Activated naive CD8-positive, alpha-beta T cell treated with anti-CD3 and anti-CD28 coated beads, Interleukin-2, amount 50 U/mL, for 24 hours (primary cell): ENCODE measurements at regions not wholly inside any gene's neighbourhood (a gene's known extent, or its start where the extent isn't known, plus 50 kb on each side); places are given as distances from the start of the nearest gene placed in this dataset.

ENCODE experiments used
- ATAC-seq: fragments of 150-1000 bp; cut with Tn5 transposase; one replicate; pipeline ENCODE4 v1.10.0; 2021
- DNase-seq: peaks from one replicate; pipeline ENCODE4 v3.0.0; 2021
- H3K27ac Mint-ChIP-seq: one replicate; pipeline ENCODE4 v1.8.0; 2021; ENCODE audit warnings: mild to moderate bottlenecking, mixed read lengths
- H3K27me3 Mint-ChIP-seq: one replicate; pipeline ENCODE4 v1.8.0; 2021; ENCODE audit warnings: mixed read lengths
- H3K36me3 Mint-ChIP-seq: one replicate; pipeline ENCODE4 v1.8.0; 2021; ENCODE audit warnings: low read depth, mixed read lengths
- H3K4me1 Mint-ChIP-seq: one replicate; pipeline ENCODE4 v1.8.0; 2021; ENCODE audit warnings: mixed read lengths
- H3K4me3 Mint-ChIP-seq: one replicate; pipeline ENCODE4 v1.8.0; 2021; ENCODE audit warnings: mild to moderate bottlenecking, moderate library complexity, mixed read lengths
- H3K9me3 Mint-ChIP-seq: one replicate; pipeline ENCODE4 v1.8.0; 2021; ENCODE audit warnings: mixed read lengths

DNA sequence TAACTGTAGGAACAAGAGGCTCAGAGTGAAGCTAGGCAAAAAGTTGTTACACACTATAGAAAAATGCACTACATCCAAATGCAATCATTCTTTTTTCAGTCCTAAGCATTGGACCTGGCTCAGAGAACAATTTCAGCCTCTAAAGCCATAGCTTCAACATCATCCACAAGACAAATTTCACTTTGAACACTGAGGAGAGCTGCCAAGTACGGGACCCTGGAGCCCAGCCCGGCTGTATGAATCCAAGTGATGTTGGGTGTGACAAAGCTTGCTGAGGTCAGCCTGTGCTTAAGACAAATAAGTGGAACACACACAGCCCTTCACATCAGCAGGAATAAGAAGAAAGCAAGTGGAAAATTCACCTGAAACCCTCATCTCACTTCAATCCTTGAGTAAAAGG lies 233.1 kb upstream of the PFKP start:
- Mint-ChIP-seq H3K27ac (no peak overlapping the region), H3K4me3 (no peak overlapping the region), H3K4me1 (no peaks in the 10 kb centered on the region), H3K9me3 (no peaks in the 10 kb centered on the region), H3K27me3 (peaks cover 25% of the 10 kb centered on the region), H3K36me3 (no peaks in the 10 kb centered on the region)
- no peak for DNase-seq
- ATAC-seq: no peak

DNA sequence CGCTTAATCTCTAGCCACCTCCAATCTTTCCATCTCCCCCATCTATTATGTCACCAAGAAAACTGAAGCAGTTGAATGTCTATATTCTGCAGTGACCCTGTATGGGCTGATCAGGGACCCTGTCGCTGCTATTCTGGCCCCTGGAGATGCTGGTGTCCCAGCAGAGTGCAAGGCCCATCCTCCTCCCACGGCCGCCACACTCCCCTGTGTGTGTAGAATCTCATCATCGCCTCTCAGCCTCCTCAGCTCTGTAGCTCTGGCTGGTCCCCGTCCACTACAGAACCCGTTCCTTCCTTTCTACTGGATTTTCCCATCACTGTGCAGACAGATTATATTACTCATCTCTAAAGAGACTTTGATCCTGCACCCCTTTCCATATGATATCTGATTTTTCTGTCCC lies 235.8 kb upstream of the PFKP start:
- Mint-ChIP-seq H3K27ac (no peak overlapping the region), H3K36me3 (no peaks in the 10 kb centered on the region), H3K9me3 (no peaks in the 10 kb centered on the region), H3K27me3 (peaks cover 14% of the 10 kb centered on the region), H3K4me1 (no peaks in the 10 kb centered on the region), H3K4me3 (no peak overlapping the region)
- DNase-seq: no peak
- ATAC-seq: no peak

DNA sequence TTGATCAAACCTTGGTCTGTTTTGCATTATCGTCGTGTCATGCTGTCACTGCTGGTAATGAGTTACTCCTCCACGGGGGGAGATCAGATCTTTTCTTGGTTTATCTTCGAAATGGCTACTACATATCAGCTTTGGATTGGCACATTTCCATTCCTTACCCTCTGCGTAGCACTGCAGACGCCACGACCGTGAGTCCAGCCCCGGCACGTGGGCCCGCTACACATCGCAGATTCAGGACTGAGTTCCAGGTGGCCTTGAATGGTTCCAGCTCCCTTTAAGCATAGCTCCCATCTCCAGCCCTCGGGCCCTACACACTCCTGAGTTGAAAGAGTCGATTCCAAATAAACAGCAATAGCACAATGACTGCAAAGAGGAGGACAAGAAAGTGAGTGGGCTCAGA lies 238.6 kb upstream of the PFKP start:
- H3K4me1 Mint-ChIP-seq: no peaks in the 10 kb centered on the region
- H3K4me3 Mint-ChIP-seq: no peak overlapping the region
- ATAC-seq: no peak
- H3K27ac Mint-ChIP-seq: no peak overlapping the region
- H3K27me3 Mint-ChIP-seq: peaks cover 11% of the 10 kb centered on the region
- H3K9me3 Mint-ChIP-seq: no peaks in the 10 kb centered on the region
- no peaks in the 10 kb centered on the region for H3K36me3 Mint-ChIP-seq
- DNase-seq: no peak

DNA sequence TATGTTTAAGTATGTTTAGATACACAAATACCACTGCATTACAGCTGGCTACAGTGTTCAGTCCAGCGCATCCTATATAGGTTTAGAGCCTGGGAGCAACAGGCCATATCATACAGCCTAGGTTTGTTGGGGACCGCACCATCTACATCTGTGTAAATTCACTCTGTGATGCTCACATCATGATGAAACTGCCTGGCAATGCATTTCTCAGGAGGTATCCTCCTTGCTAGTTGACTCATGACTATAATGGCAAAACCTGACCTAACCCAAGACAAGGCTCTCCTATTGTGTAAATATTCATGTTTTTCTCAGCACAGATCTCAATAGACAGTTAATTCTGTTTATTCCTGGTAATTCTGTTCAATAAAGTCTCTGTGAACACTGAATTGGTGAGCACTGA lies 240.7 kb upstream of the PFKP start:
- Mint-ChIP-seq H3K36me3 (no peaks in the 10 kb centered on the region), H3K4me1 (no peaks in the 10 kb centered on the region), H3K27me3 (peaks cover 6% of the 10 kb centered on the region), H3K9me3 (no peaks in the 10 kb centered on the region), H3K4me3 (no peak overlapping the region), H3K27ac (no peak overlapping the region)
- ATAC-seq: no peak
- no peak for DNase-seq

DNA sequence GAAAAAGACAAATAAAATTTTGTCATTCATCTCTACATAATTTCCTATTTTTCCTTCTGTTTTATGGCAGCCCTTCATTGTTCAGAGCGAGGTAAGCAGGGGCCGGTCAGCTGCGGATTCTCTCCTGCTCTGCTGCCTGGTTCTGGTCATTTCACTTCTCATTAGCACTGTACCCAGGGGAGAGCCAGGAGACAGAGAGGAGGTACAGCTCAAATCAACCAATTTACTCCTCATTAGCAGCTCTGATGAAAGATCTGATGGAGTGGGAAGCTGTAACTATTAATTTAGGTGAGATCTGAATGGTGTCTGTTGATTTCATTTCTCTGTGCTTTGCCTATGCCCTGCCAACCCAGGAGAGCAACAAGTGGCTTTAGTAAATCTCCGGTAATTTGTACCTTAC lies 241.5 kb upstream of the PFKP start:
- no peak overlapping the region for H3K27ac Mint-ChIP-seq
- DNase-seq: no peak
- ATAC-seq: no peak
- no peaks in the 10 kb centered on the region for H3K4me1 Mint-ChIP-seq
- no peak overlapping the region for H3K4me3 Mint-ChIP-seq
- H3K9me3 Mint-ChIP-seq: no peaks in the 10 kb centered on the region
- peaks cover 2% of the 10 kb centered on the region for H3K27me3 Mint-ChIP-seq
- no peaks in the 10 kb centered on the region for H3K36me3 Mint-ChIP-seq

DNA sequence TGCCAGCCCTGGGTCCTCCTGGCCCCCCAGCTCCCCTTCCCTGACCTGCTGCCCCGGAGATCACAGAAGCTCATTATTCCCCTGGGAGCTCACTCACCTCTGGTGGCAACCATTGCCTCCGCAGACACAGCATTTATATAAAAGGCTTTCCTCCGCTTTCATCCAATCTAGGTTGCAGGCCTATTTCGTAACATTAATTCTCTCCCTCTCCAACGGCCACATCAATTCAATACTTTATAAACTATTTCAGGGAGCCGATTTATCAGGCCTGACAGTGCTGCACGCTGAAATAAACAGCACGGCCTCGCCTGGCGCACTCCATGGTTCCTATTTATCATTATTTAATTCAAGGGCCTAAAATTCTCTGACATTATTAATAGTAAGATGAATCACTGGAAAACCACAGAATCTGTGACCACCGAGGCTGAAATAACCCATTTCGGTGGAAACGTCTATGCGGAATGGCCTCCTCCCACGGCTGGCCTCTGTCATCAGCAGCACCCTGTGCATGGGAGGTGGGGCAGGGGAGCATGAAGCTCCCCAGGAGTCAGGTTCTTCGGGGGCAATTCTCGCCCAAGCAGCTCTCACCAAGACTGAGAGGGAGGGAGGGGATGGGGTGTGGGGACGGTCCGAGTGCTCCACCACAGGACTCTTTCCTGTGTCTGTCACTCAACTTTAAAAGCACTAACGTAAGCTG lies 249.3 kb upstream of the PFKP start:
- no peak for ATAC-seq
- Mint-ChIP-seq H3K4me3 (no peak overlapping the region), H3K4me1 (no peaks in the 10 kb centered on the region), H3K9me3 (no peaks in the 10 kb centered on the region), H3K27ac (no peak overlapping the region), H3K36me3 (no peaks in the 10 kb centered on the region), H3K27me3 (peaks cover 2% of the 10 kb centered on the region)
- no peak for DNase-seq

DNA sequence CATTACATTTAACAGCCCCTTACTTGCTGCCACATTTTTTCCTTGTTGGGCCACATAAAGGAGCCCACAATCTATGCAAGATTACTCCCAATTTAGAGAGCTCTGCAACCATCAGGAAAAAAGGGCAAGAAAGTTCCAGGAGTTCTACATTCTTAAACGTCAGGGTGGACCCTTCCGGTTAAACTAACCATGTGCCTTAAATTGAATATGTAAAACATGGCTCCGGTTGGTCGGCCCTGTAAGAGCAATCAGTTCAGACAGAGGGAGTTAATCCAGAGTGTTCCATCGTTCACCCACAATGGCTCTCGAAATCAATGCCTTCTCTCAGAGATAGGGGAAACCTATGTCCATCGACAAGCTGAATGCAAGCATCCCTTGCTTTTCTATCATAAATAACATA lies 253.7 kb upstream of the PFKP start:
- ATAC-seq (no peak), DNase-seq (no peak)
- Mint-ChIP-seq H3K27me3 (peaks cover 6% of the 10 kb centered on the region), H3K27ac (no peak overlapping the region), H3K36me3 (peaks cover 2% of the 10 kb centered on the region), H3K4me3 (no peak overlapping the region), H3K4me1 (no peaks in the 10 kb centered on the region), H3K9me3 (peaks cover 4% of the 10 kb centered on the region)

DNA sequence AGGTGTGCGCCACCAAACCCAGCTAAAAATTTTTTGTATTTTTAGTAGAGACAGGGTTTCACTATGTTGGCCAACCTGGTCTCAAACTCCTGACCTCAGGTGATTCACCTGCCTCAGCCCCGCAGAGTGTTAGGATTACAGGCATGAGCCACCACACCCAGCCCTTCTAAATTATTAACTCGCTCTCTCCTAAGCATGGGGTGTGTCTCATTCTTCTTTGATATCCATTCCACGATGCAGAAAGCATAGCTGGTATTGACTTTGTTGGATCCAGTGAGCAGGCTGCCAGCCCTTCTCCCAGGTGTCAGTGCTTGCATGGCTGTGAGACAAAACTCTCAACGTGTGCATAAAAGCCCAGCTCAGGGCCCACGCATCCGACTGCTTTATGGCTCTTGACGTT lies 254.1 kb upstream of the PFKP start:
- Mint-ChIP-seq H3K4me1 (no peaks in the 10 kb centered on the region), H3K4me3 (no peak overlapping the region), H3K36me3 (peaks cover 2% of the 10 kb centered on the region), H3K27ac (no peak overlapping the region), H3K27me3 (peaks cover 6% of the 10 kb centered on the region), H3K9me3 (peaks cover 4% of the 10 kb centered on the region)
- DNase-seq (no peak), ATAC-seq (no peak)

DNA sequence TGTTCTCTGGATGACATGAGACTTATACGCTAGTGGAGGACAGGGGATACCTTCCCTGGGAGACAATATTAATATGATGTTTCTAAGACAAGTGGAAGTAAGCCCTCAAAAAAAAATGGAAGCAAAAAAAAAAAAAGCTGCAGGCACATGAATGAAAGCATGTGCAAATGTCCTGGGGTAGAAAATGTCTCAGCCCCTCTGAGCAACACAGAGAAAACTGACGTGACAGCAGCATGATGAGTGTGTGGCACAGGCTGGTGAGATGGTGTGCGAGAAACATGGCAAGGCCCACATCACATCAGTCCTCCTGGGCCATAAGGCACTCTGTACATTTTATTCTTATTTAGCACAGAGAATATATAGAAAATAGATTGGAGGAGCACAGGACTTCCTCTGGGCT lies 254.7 kb upstream of the PFKP start:
- Mint-ChIP-seq H3K4me1 (no peaks in the 10 kb centered on the region), H3K36me3 (peaks cover 2% of the 10 kb centered on the region), H3K27ac (no peak overlapping the region), H3K27me3 (peaks cover 4% of the 10 kb centered on the region), H3K9me3 (peaks cover 4% of the 10 kb centered on the region), H3K4me3 (no peak overlapping the region)
- no peak for ATAC-seq
- DNase-seq: no peak

DNA sequence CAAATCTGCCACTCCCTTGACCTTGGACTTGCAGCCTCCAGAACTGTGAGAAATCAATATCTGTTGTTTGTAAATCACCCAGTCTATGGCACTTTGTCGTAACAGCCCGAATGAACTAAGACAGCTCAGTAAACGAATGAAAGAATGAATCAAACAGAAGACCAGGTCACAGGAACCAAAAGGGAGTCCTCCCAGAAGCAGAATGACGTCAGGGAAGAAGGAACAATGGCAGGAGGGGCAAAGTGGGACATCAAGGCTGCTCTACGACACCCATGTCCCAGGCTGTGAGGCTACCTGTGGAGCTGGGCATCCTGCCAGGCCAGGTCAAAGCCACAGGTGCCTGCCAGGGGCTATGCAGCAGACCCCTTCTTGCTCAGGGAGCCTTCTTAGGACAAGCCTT lies 267.2 kb upstream of the PFKP start:
- no peak for ATAC-seq
- Mint-ChIP-seq H3K4me1 (no peaks in the 10 kb centered on the region), H3K4me3 (no peak overlapping the region), H3K27me3 (peaks cover 11% of the 10 kb centered on the region), H3K27ac (no peak overlapping the region), H3K9me3 (peaks cover 5% of the 10 kb centered on the region), H3K36me3 (no peaks in the 10 kb centered on the region)
- no peak for DNase-seq

DNA sequence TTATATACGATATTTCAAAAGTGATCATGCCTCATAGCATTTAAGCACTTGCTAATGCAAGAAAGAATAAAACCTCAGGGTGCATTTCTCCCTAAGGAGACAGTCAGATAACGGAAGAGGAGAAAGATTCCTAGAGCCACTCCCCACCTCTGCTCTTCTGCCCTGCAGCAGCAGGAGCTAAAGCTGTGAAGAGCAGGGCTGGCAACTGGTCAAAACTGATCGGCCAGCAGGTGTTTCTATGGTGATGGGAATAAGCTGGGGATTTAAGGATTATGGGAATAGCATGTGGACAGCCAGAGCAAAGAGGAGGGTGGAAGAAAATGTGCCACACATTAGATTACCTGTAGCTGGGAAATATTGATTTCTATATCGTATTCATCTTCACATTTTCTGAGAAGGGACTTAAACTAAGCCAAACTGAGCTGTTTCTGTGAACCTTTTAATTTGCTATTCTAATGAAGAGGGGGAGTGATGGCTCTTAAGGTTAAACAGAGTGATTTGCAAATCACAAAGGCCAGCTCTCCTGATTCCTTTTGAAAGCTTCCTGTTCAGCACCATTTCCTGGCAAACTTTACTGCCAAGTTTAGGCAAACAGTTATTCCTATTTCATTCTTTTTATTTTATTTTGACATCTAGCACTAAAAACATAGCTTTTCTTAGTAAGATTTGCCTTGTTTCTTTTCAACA lies 268.9 kb upstream of the PFKP start:
- no peaks in the 10 kb centered on the region for H3K36me3 Mint-ChIP-seq
- H3K9me3 Mint-ChIP-seq: peaks cover 12% of the 10 kb centered on the region
- DNase-seq: no peak
- ATAC-seq: no peak
- no peak overlapping the region for H3K27ac Mint-ChIP-seq
- H3K4me1 Mint-ChIP-seq: no peaks in the 10 kb centered on the region
- no peak overlapping the region for H3K4me3 Mint-ChIP-seq
- H3K27me3 Mint-ChIP-seq: peaks cover 18% of the 10 kb centered on the region

DNA sequence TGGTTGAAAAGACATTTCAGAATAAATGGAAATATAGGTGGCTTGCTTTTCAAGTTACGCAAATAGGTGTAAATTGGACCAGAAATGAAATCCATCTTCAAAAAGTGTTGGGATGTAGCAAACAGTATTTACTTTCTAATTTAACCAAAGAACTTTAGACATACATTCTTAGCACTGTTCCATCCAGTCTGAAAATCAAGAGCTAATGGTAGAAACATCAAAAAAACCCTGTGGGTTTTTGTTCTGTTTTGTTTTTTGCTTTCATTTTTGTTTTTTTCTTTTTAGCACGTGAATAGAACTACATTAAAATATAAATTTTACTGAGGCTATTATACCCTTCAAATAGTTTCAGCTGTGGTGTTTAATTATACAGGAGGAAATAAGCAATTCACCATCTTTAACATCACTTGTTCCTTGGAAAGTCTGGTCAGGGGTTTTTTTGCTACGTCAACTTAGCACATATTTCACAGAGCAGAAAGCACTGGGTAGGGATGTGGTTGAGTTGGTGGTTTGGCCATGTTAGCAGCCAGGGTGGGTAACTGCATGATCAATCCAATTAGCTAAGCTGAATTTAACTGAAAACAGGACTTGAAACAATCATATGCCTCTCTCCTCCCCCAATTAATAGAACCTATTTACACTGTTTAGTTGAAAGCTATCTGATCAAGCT lies 275.4 kb upstream of the PFKP start:
- ATAC-seq (peak; percentile 90), DNase-seq (peak; percentile 23)
- H3K4me1 Mint-ChIP-seq: peaks cover 20% of the 10 kb centered on the region
- no peak overlapping the region for H3K4me3 Mint-ChIP-seq
- peaks cover 13% of the 10 kb centered on the region for H3K9me3 Mint-ChIP-seq
- H3K36me3 Mint-ChIP-seq: no peaks in the 10 kb centered on the region
- H3K27me3 Mint-ChIP-seq: peaks cover 17% of the 10 kb centered on the region
- peak overlapping the region; percentile 66 for H3K27ac Mint-ChIP-seq

DNA sequence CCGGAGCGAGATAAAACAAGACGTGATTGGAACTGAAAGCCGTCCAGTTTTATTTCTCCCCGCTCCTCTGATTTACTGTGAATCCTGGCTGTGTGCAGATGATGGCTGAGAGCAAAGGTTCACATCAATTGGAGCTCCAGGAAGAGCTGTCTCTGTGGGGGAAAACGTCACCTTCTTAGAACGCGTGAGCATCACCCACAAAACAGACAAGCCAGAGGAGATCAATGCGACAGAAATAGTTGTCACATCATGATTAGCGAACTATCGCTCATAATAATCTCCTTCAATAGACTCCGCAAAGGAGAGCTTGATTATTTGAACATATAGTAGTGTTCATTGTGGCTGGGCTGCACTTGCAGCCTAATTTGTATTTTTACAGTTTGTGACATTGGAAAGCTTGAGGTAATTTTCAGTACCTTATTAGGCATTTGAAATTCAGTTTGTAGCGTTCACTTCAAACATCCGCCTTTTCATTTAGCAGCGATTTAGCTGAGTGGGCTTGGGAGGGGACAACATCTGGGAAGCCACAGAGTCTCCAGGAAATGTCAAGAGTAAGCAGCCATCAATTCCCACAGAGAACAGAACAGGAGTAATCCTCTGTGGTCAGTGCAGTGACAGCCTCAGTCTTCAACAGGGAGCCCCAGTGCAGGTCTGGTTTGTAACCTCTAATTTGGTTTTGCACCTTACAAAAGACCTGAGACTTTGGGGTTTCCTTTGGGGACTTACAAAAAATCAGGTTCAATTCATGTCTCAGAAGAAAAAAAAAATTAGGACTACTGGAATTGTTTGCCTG lies 276.8 kb upstream of the PFKP start:
- Mint-ChIP-seq H3K27ac (no peak overlapping the region), H3K36me3 (no peaks in the 10 kb centered on the region)
- no peak for DNase-seq

DNA sequence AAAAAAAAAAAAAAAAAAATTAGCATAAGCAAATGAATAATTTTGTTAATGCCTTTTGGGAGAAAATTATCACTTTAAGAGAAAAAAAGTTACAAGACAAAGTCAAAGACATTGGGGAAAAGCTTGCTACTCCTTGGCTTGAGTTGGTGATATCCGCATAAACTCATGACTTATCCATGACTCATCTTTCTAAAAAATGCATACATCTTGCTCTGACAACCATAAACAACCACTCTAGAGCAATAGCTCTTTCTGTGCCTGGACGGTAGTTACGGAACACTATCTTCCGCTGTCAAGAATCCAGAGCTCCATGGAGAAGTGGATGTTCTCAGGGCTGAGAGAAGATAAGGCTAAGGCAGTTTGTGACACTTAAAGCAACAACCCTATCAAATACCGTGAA lies 281.1 kb upstream of the PFKP start:
- no peak overlapping the region for H3K27ac Mint-ChIP-seq

More for the DNA sequence above, 276.8 kb upstream of the PFKP start:
- no peak for ATAC-seq
- Mint-ChIP-seq H3K4me1 (peaks cover 20% of the 10 kb centered on the region), H3K4me3 (no peak overlapping the region), H3K27me3 (peaks cover 17% of the 10 kb centered on the region), H3K9me3 (peaks cover 12% of the 10 kb centered on the region)

More for the DNA sequence above, 281.1 kb upstream of the PFKP start:
- Mint-ChIP-seq H3K36me3 (no peaks in the 10 kb centered on the region), H3K9me3 (no peaks in the 10 kb centered on the region), H3K27me3 (peaks cover 9% of the 10 kb centered on the region), H3K4me3 (no peak overlapping the region), H3K4me1 (peaks cover 3% of the 10 kb centered on the region)
- no peak for ATAC-seq
- DNase-seq: no peak
